HG02885 (cell line): ENCODE measurements at regions not wholly inside any gene's neighbourhood (a gene's known extent, or its start where the extent isn't known, plus 50 kb on each side); places are given as distances from the start of the nearest gene placed in this dataset.

Source experiments
- ATAC-seq: cut with Tn5 transposase; IDR thresholded peaks from one replicate; pipeline ENCODE4 v1.9.1; 2021; ENCODE audit warnings: mild to moderate bottlenecking; ENCODE audit not compliant: unreplicated experiment, poor library complexity

GRCh38 chr1:38329644-38330043, 283.1 kb upstream of the POU3F1 start:
- ATAC-seq: no peak

GRCh38 chr1:38328278-38329035, 281.9 kb upstream of the POU3F1 start:
- no peak for ATAC-seq

- no peak for ATAC-seq
Observed at GRCh38 chr1:38327559-38327973, 281.0 kb upstream of the POU3F1 start.

GRCh38 chr1:38326856-38327255, 280.3 kb upstream of the POU3F1 start:
- ATAC-seq: no peak

GRCh38 chr1:38326135-38326534, 279.5 kb upstream of the POU3F1 start:
- no peak for ATAC-seq

- ATAC-seq: no peak
Observed at GRCh38 chr1:38312753-38313152, 266.2 kb upstream of the POU3F1 start.

- ATAC-seq: no peak
Observed at GRCh38 chr1:38310079-38310478, 263.5 kb upstream of the POU3F1 start.

GRCh38 chr1:38308780-38309179, 262.2 kb upstream of the POU3F1 start:
- no peak for ATAC-seq

- no peak for ATAC-seq
Observed at GRCh38 chr1:38305666-38306065, 259.1 kb upstream of the POU3F1 start.

- no peak for ATAC-seq
Observed at GRCh38 chr1:38303843-38304242, 257.2 kb upstream of the POU3F1 start.

GRCh38 chr1:38301040-38301439, 254.4 kb upstream of the POU3F1 start:
- ATAC-seq: no peak

GRCh38 chr1:38300616-38301015, 254.0 kb upstream of the POU3F1 start:
- no peak for ATAC-seq

- no peak for ATAC-seq
Observed at GRCh38 chr1:38297842-38298241, 251.2 kb upstream of the POU3F1 start.

GRCh38 chr1:38297246-38297645, 250.7 kb upstream of the POU3F1 start:
- ATAC-seq: no peak

GRCh38 chr1:38296047-38296446, 249.5 kb upstream of the POU3F1 start:
- ATAC-seq: no peak

- no peak for ATAC-seq
Observed at GRCh38 chr1:38293567-38293966, 247.0 kb upstream of the POU3F1 start.

GRCh38 chr1:38292969-38293368, 246.4 kb upstream of the POU3F1 start:
- no peak for ATAC-seq

- no peak for ATAC-seq
Observed at GRCh38 chr1:38291906-38292521, 245.4 kb upstream of the POU3F1 start.

GRCh38 chr1:38291336-38291735, 244.7 kb upstream of the POU3F1 start:
- ATAC-seq: no peak

- ATAC-seq: no peak
Observed at GRCh38 chr1:38289034-38289433, 242.4 kb upstream of the POU3F1 start.

GRCh38 chr1:38287547-38287946, 241.0 kb upstream of the POU3F1 start:
- no peak for ATAC-seq

GRCh38 chr1:38287036-38287435, 240.4 kb upstream of the POU3F1 start:
- ATAC-seq: no peak
